Activated CD8-positive, alpha-beta memory T cell treated with anti-CD3 and anti-CD28 coated beads for 36 hours (primary cell): ENCODE measurements at regions not wholly inside any gene's neighbourhood (a gene's known extent, or its start where the extent isn't known, plus 50 kb on each side); places are given as distances from the start of the nearest gene placed in this dataset.
"Not testable (repeated sequence)": the region's sequence is repeated elsewhere in the genome, so short reads cannot be mapped to it uniquely, and the experiment has no call there.

ENCODE experiments used
- CTCF ChIA-PET: fragments of 350-600 bp; sonication (Branson Sonifier 250); formaldehyde crosslinking; loops from one replicate; lab custom pipeline; 2021; ENCODE audit warnings: antibody characterized with exemption; lab: Charles Lee
- POLR2A ChIA-PET: fragments of 350-600 bp; sonication (Branson Sonifier 250); formaldehyde crosslinking; loops from one replicate; lab custom pipeline; 2021; ENCODE audit warnings: antibody characterized with exemption; lab: Charles Lee

DNA sequence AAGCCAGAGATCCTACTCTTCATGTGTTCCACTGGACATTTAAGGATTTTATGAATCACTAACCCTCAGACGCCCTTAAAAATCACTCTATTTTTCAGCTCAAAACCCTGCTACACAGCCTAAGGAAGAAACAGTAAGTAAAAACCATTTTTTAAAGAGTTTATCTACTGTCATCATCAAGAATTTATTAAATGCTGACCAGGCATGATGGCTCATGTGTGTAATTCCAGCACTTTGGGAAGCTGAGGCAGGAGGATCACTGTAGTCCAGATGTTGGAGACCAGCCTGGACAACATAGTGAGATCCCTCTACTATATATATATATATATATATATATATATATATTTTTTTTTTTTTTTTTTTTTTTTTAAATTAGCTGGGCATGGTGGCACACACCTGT, 124.2 kb upstream of the ID4 start:
- ChIA-PET POLR2A (no interaction called here), CTCF (no interaction called here)

DNA sequence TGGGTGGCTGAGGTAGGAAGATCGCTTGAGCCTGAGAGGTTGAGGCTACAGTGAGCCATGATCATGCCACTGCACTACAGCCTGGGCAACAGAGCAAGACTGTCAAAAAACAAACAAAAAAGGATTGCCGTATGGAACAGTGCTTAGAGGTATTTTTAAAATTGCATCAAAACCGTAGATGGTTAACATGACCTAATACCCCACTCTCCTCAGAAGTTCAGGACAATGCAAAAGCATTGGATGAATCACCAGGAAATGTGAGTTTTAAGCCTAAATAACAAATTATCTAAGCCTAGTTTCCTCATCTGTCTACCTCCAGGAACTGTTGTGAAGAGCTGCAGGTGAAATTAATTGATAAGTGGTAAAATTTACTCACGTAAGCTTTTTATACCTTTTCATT, 123.8 kb upstream of the ID4 start:
- CTCF ChIA-PET, result no interaction called here
- POLR2A ChIA-PET, result no interaction called here

DNA sequence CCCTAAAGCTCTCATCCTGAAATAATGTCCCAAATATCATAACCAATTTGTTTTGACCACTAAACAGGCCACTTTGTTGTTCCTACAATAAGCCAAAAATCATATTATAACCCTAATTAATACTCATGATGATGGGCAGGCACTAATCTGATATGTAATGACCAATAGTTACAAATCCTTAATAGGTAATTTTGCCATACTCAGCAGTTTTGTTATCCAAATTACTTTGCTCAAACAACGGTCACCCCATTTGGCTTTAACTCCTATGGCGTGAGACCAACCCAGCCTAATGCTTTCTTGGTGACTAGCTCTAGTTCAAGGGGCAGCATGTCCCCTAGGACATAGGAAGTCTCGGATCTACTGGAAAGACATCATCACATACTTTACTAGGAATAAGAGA, 123.2 kb upstream of the ID4 start:
- POLR2A ChIA-PET, result interaction anchor here (0.6 kb wide), 1 partner anchor 1083 kb away, joined by 3 read pairs; no protein-coding TSS in a partner anchor
- CTCF ChIA-PET, result no interaction called here

DNA sequence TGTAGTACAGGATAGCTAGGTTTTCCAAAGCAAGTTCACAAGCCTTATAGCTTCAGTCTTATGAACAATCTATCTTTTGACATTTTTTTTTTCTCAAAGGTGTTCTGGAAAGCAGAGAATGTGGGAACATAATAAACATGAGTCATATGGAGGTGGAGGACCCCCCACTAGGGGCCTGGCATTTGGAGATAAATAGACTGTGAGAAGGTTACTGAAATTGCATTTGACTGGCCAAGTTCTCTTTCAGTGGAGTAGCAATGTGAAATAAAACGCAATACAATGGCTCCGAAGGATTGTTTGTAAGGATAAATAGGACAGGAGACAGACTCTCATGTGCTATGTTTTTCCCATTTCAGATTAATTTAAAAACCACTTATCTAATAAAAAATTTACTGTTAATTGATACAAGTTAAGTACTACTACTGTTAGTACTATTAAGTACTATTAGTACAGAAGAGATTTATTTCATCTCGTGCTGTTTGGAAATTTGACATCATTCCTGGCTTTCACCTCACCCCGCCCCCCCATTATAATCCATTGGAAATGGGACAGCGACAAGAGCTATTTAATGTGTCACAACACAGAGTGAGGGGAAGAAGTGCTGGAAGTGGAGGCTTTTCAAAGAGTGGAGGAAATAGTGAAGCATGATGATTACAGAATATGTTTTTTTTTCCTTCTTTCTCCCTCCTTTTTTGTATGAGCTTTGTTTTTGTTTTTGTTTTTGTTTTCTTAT, 122.6 kb upstream of the ID4 start:
- CTCF ChIA-PET, result no interaction called here
- POLR2A ChIA-PET, result interaction anchor here (0.6 kb wide), 1 partner anchor 1084 kb away, joined by 3 read pairs; no protein-coding TSS in a partner anchor

GRCh38 chr6:19715167-19715551, 122.0 kb upstream of the ID4 start:
- CTCF ChIA-PET, result no interaction called here
- POLR2A ChIA-PET, result no interaction called here

- CTCF ChIA-PET, result no interaction called here
- POLR2A ChIA-PET, result no interaction called here
These were observed 117.5 kb upstream of the ID4 start for GRCh38 chr6:19719691-19720128.

- POLR2A ChIA-PET, result no interaction called here
- CTCF ChIA-PET, result no interaction called here
These were observed 115.3 kb upstream of the ID4 start for GRCh38 chr6:19721766-19722377.

- POLR2A ChIA-PET, result no interaction called here
- CTCF ChIA-PET, result no interaction called here
These were observed 114.2 kb upstream of the ID4 start for GRCh38 chr6:19722999-19723398.

GRCh38 chr6:19723545-19723944, 113.6 kb upstream of the ID4 start:
- ChIA-PET POLR2A (no interaction called here), CTCF (no interaction called here)

DNA sequence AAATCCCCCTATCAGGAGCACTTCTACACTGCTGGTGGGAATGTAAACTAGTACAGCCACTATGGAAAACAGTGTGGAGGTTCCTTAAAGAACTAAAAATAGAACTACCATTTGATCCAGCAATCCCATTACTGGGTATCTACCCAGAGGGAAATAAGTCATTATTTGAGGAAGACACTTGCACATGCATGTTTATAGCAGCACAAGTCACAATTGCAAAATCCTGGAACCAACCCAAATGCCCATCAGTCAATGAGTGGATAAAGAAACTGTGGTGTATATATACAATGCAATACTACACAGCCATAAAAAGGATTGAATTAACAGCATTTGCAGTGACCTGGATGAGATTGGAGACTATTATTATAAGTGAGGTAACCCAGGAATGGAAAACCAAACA, 111.7 kb upstream of the ID4 start:
- POLR2A ChIA-PET, CTCF ChIA-PET: not testable (repeated sequence)

DNA sequence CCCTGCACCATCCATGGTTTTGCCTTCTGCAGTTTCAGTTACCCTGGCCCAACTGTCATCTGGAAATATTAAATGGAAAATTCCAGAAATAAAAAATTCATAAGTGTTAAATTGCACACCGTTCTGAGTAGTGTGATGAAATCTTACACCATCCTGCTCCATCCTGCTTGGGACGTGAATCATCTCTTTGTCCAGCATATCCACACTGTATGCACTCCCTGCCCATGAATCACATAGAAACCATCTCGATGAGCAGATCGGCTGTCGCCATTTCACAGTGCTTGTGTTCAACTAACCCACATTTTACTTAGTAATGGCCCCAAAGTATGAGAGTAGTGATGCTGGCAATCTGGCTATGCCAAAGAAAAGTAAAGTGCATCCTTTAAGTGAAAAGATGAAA, 105.9 kb upstream of the ID4 start:
- POLR2A ChIA-PET, result no interaction called here
- CTCF ChIA-PET, result no interaction called here

- ChIA-PET POLR2A (no interaction called here), CTCF (no interaction called here)
These were observed 103.1 kb upstream of the ID4 start for GRCh38 chr6:19734061-19734460.

DNA sequence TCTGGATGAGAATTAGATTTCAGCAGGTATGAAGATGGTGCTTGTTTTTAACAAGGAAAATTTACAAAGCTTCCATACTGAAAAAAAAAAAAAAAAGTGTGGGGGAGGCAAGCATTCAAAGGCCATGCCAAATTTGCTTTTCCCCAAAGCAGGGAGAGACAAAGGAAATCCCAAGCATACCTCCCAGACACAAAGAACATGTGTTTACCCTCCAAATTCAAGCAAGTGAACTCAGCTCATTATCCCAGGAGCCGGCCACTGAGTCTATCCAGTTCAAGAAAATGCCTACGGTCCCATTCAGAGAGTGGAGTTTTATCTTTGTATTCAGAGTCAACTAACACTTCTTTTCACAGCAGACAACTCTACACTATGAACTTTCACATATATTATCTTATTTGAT, 102.7 kb upstream of the ID4 start:
- CTCF ChIA-PET, result no interaction called here
- POLR2A ChIA-PET, result no interaction called here

DNA sequence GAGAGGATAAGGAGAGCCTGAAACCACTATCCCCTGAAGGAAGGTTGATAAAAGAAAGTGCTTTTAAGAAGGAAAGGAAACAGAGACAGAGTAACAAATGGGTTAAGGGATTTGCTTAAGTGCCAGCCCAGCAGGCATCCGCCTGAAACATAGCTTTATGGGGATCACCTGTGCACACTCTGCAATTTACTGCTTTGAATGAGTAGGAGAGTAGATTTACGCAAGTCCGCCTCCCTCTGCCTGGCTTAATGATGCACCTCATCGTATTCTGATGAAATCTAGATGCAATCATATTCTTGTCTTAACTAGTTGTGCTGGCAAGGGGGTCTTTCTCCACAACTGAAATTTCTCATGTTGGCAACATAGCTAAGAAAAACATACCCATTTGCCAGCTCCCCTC, 101.1 kb upstream of the ID4 start:
- ChIA-PET POLR2A (no interaction called here), CTCF (no interaction called here)

- CTCF ChIA-PET, result no interaction called here
These were observed 99.2 kb upstream of the ID4 start for GRCh38 chr6:19738010-19738409.

GRCh38 chr6:19749722-19750121, 87.4 kb upstream of the ID4 start:
- POLR2A ChIA-PET, result no interaction called here

More at GRCh38 chr6:19738010-19738409, 99.2 kb upstream of the ID4 start:
- POLR2A ChIA-PET, result no interaction called here

DNA sequence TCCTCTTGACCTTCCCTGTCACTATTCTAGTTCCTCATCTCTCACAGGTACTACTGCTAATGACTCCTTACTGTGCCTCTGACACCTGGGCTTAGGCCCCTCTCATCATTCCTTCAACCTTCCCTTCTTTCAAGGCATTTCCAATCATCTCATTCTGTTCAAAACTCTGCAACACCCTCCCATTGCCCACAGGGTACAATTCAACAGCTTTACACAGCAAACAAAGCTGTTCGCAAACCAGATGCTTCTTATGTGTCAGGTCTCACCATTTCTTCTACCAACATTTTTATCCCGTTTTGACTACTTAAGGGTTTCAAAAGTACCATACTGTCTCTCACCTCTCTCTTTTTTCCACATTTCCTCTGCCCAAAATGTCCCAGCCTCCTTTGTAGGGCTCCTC, 84.4 kb upstream of the ID4 start:
- ChIA-PET POLR2A (no interaction called here), CTCF (no interaction called here)

More at GRCh38 chr6:19749722-19750121, 87.4 kb upstream of the ID4 start:
- CTCF ChIA-PET, result no interaction called here

DNA sequence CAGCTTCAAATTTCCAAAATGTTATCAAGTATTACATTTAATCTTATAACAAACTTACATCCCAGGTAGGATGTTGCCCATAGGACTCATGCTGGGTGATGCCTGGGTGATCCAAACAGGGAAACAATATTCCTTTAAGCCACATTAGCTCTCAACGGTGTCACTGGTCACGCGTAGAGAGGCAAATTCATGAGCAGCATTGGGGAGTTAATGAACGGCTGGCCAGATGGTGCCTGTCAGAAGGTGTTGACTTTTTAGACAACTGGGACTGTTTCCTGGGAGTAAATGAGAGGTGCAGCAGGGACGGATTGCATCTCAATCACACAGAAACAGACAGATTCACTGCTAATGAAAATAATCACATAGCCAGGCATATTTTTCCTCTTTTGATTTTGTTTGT, 83.3 kb upstream of the ID4 start:
- ChIA-PET POLR2A (no interaction called here), CTCF (no interaction called here)

- ChIA-PET POLR2A (no interaction called here), CTCF (no interaction called here)
These were observed 82.5 kb upstream of the ID4 start for GRCh38 chr6:19754686-19755085.

GRCh38 chr6:19755181-19755580, 82.0 kb upstream of the ID4 start:
- POLR2A ChIA-PET, result no interaction called here
- CTCF ChIA-PET, result no interaction called here

DNA sequence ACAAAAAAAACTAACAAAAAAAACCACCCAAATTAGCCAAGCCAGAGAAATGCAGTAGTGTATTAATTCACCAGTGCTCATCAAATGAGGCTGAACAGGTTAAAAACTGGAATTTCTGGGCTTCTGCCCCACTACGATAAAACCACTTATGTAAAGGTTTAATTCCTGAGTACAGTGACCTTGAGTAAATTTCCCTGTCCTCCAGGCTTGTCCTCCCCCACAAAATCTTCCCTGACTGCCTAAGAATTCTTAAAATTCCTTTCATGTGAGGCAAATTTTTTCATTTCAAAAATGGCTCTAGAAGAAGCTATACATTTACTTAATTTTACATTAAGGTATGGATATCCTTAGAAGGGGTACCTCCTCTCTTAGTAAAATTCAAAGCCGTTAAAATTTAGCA, 80.1 kb upstream of the ID4 start:
- ChIA-PET POLR2A (no interaction called here), CTCF (no interaction called here)
